ENCODE measurements at regions not wholly inside any gene's neighbourhood (a gene's known extent, or its start where the extent isn't known, plus 50 kb on each side); places are given as distances from the start of the nearest gene placed in this dataset.

- Mint-ChIP-seq H3K27ac (ENCODE audit: unreplicated experiment) (no peak overlapping the region), H3K36me3 (ENCODE audit: unreplicated experiment) (no peaks in the 10 kb centered on the region), H3K27me3 (ENCODE audit: unreplicated experiment) (no peaks in the 10 kb centered on the region), H3K4me3 (ENCODE audit: unreplicated experiment) (no peak overlapping the region), H3K9me3 (ENCODE audit: unreplicated experiment) (no peaks in the 10 kb centered on the region), H3K4me1 (ENCODE audit: low read depth, unreplicated experiment) (no peaks in the 10 kb centered on the region)
- DNase-seq = no peak
- no peak for TF ChIP-seq CTCF (IDR thresholded peaks at IDR 0.05; ENCODE audit: partially characterized antibody, unreplicated experiment)
Measured at GRCh38 chr1:163897412-163898155, 575.8 kb downstream of the NUF2 start.

- no peak for DNase-seq
- Mint-ChIP-seq H3K4me3 (ENCODE audit: unreplicated experiment) (no peak overlapping the region), H3K27ac (ENCODE audit: unreplicated experiment) (no peak overlapping the region), H3K9me3 (ENCODE audit: unreplicated experiment) (no peaks in the 10 kb centered on the region), H3K4me1 (ENCODE audit: low read depth, unreplicated experiment) (no peaks in the 10 kb centered on the region), H3K27me3 (ENCODE audit: unreplicated experiment) (no peaks in the 10 kb centered on the region), H3K36me3 (ENCODE audit: unreplicated experiment) (peaks cover 6% of the 10 kb centered on the region)
- no peak for TF ChIP-seq CTCF (IDR thresholded peaks at IDR 0.05; ENCODE audit: partially characterized antibody, unreplicated experiment)
Measured at GRCh38 chr1:163906283-163906682, 584.5 kb downstream of the NUF2 start.

GRCh38 chr1:163912170-163912884 lies 590.6 kb downstream of the NUF2 start:
- DNase-seq = no peak
- H3K9me3 Mint-ChIP-seq (ENCODE audit: unreplicated experiment) = no peaks in the 10 kb centered on the region
- H3K36me3 Mint-ChIP-seq (ENCODE audit: unreplicated experiment) = peaks cover 6% of the 10 kb centered on the region
- H3K4me3 Mint-ChIP-seq (ENCODE audit: unreplicated experiment) = no peak overlapping the region
- no peak overlapping the region for H3K27ac Mint-ChIP-seq (ENCODE audit: unreplicated experiment)
- no peaks in the 10 kb centered on the region for H3K4me1 Mint-ChIP-seq (ENCODE audit: low read depth, unreplicated experiment)
- no peak for TF ChIP-seq CTCF (IDR thresholded peaks at IDR 0.05; ENCODE audit: partially characterized antibody, unreplicated experiment)
- peaks cover 3% of the 10 kb centered on the region for H3K27me3 Mint-ChIP-seq (ENCODE audit: unreplicated experiment)

- Mint-ChIP-seq H3K9me3 (ENCODE audit: unreplicated experiment) (no peaks in the 10 kb centered on the region), H3K4me1 (ENCODE audit: low read depth, unreplicated experiment) (no peaks in the 10 kb centered on the region), H3K4me3 (ENCODE audit: unreplicated experiment) (no peak overlapping the region), H3K27me3 (ENCODE audit: unreplicated experiment) (peaks cover 3% of the 10 kb centered on the region), H3K27ac (ENCODE audit: unreplicated experiment) (no peak overlapping the region), H3K36me3 (ENCODE audit: unreplicated experiment) (no peaks in the 10 kb centered on the region)
- TF ChIP-seq CTCF (IDR thresholded peaks at IDR 0.05; ENCODE audit: partially characterized antibody, unreplicated experiment) = no peak
- no peak for DNase-seq
Measured at GRCh38 chr1:163914785-163915413, 593.1 kb downstream of the NUF2 start.
